NT2/D1 (cell line): ENCODE measurements at regions not wholly inside any gene's neighbourhood (a gene's known extent, or its start where the extent isn't known, plus 50 kb on each side); places are given as distances from the start of the nearest gene placed in this dataset.

Experiments used
- DNase-seq: peaks from one replicate; pipeline ENCODE4 v3.0.0-alpha.2; 2011; ENCODE audit warnings: low read depth, low spot score
- H3K27me3 ChIP-seq: 2 replicates; pipeline ENCODE4 v1.6.0; 2011; ENCODE audit warnings: mild to moderate bottlenecking; ENCODE audit not compliant: insufficient read length, insufficient read depth
- H3K36me3 ChIP-seq: 2 replicates; pipeline ENCODE4 v1.6.1; 2011; ENCODE audit warnings: mild to moderate bottlenecking, low read length, mixed read lengths; ENCODE audit not compliant: insufficient read depth, insufficient read length
- H3K4me1 ChIP-seq: 2 replicates; pipeline ENCODE4 v1.5.1; 2011; ENCODE audit not compliant: insufficient read depth, insufficient read length
- H3K4me3 ChIP-seq: 2 replicates; pipeline ENCODE4 v1.5.1; 2011; ENCODE audit warnings: low read depth; ENCODE audit not compliant: insufficient read length
- H3K9ac ChIP-seq: 2 replicates; pipeline ENCODE4 v1.6.0; 2011; ENCODE audit warnings: low read depth; ENCODE audit not compliant: insufficient read length
- H3K9me3 ChIP-seq: 2 replicates; pipeline ENCODE4 v1.5.1; 2011; ENCODE audit warnings: mild to moderate bottlenecking, low read length; ENCODE audit not compliant: insufficient read depth
- SUZ12 ChIP-seq: IDR thresholded peaks from 2 replicates; pipeline ENCODE4 v1.6.1; 2011; ENCODE audit not compliant: insufficient read length, insufficient read depth; ENCODE audit errors: extremely low read depth
- YY1 ChIP-seq: IDR thresholded peaks from 2 replicates; pipeline ENCODE4 v1.6.1; 2011; ENCODE audit not compliant: insufficient read length, insufficient read depth
- ZNF274 ChIP-seq: IDR thresholded peaks from 2 replicates; pipeline ENCODE4 v1.6.1; 2011; ENCODE audit warnings: mild to moderate bottlenecking, low read depth, low read length

DNA sequence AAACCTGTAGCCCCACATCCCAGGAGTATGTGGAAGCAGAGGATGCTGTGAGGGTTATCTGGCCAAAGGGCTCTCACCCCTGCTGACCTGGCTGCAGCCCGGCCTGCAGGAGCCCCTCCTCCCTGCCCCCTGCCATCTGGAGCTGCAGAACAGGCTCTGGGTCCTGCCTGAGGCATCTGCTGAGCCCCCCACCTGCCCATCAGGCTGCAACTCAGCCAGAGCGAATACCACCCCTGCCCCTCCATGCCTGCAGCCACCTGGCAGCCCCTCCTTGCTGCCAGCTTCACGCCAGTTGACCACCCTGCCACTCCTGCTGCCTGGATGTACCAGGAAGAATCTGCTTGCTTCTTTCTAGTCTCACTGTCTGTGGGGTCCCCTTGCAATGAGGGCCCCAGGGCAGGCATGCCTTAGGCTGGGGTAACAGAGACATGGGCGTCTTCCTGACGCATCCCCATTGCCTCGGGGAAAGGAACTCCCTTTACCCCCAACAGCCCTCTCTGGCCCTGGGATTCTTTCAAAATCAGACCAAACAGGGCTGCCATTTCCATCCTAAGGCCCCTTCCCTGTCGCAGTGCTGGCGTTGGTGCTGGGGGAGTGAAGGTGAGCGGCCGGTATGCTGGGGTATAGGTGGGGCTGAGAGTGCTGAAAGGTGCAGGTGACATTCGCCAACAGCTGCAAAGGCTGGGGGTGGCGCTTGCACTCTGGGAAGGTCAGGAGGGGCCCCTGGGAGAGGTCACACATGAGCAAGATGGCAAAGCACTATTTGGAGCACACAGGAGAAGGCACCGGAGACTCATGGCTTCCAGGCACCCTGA lies 1334.6 kb downstream of the TBC1D22A start:
- no peaks in the 10 kb centered on the region for H3K36me3 ChIP-seq
- no peak overlapping the region for H3K4me3 ChIP-seq
- H3K9ac ChIP-seq: no peak overlapping the region
- peaks cover 4% of the 10 kb centered on the region for H3K4me1 ChIP-seq
- peaks cover 4% of the 10 kb centered on the region; the same call in 1 of the 2 replicates for H3K9me3 ChIP-seq
- no peaks in the 10 kb centered on the region for H3K27me3 ChIP-seq
- no peak for DNase-seq
- TF ChIP-seq SUZ12 (no peak), YY1 (no peak)

DNA sequence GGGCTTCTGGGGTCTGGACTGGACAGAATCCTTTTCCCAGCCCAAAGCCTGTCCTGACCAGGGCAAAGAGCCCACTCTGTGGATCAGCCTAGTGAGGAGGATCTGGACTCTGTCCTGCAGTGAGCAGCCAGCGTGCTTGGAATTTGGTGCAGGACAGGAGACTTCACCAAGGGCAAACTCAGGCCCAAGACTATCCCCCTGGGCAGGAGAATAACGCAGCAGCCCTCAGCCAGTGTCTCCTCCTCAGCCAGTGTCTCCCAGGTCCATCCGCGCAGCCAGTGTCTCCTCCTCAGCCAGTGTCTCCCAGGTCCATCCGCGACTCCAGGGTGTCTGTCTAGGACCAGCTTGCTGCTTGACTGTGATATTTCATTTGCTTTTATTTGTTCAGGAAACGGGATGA lies 1334.0 kb downstream of the TBC1D22A start:
- Histone ChIP-seq H3K27me3 (no peaks in the 10 kb centered on the region), H3K36me3 (no peaks in the 10 kb centered on the region), H3K4me1 (peaks cover 4% of the 10 kb centered on the region), H3K4me3 (no peak overlapping the region), H3K9ac (no peak overlapping the region), H3K9me3 (no peaks in the 10 kb centered on the region)
- no peak for DNase-seq
- no peak for TF ChIP-seq YY1
- TF ChIP-seq ZNF274: no peak
- TF ChIP-seq SUZ12: no peak

DNA sequence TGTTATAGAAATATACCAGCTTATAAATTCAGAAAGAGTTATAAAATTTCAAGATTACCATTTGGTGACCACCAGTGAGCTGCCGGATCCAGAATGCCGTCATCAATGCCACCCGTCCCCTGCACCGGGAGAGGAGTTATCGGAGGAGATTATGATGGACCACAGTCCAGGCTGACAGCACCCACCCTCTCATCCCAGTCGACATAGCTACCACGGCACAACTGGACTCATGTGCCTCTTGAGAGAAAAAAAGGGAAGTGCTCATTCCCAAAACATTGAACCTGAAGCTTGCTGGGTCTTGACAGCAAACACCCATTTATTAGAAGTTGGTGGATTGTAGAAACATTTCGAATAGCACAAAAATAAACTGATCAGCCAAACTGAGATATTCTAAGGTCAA lies 1331.5 kb downstream of the TBC1D22A start:
- Histone ChIP-seq H3K27me3 (no peaks in the 10 kb centered on the region), H3K9ac (no peak overlapping the region), H3K4me1 (peaks cover 4% of the 10 kb centered on the region), H3K9me3 (no peaks in the 10 kb centered on the region), H3K36me3 (no peaks in the 10 kb centered on the region), H3K4me3 (no peak overlapping the region)
- TF ChIP-seq ZNF274 (no peak), SUZ12 (no peak), YY1 (no peak)
- DNase-seq: no peak

DNA sequence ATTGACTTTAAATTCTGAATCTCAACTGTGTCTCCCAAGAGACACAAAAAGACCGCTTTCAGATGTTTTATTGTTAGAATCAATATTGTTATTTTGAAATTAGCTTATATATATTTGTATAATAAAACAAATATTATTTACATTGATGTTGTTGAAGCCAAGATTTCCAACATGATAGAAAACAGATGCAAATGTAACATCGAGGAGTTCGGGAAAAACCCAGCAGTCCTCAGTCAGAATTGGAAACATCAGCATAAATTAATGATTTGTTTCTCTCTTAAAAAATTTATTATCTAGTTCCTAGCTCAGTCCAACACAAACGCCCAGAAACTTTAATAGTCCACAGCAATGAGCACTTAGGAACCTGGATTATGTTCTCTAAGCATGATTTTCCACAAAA lies 1330.4 kb downstream of the TBC1D22A start:
- peaks cover 4% of the 10 kb centered on the region for H3K4me1 ChIP-seq
- H3K9ac ChIP-seq: no peak overlapping the region
- TF ChIP-seq SUZ12: no peak
- TF ChIP-seq ZNF274: no peak
- no peak for TF ChIP-seq YY1
- H3K9me3 ChIP-seq: no peaks in the 10 kb centered on the region
- H3K4me3 ChIP-seq: no peak overlapping the region
- H3K27me3 ChIP-seq: no peaks in the 10 kb centered on the region
- no peak for DNase-seq
- H3K36me3 ChIP-seq: no peaks in the 10 kb centered on the region

DNA sequence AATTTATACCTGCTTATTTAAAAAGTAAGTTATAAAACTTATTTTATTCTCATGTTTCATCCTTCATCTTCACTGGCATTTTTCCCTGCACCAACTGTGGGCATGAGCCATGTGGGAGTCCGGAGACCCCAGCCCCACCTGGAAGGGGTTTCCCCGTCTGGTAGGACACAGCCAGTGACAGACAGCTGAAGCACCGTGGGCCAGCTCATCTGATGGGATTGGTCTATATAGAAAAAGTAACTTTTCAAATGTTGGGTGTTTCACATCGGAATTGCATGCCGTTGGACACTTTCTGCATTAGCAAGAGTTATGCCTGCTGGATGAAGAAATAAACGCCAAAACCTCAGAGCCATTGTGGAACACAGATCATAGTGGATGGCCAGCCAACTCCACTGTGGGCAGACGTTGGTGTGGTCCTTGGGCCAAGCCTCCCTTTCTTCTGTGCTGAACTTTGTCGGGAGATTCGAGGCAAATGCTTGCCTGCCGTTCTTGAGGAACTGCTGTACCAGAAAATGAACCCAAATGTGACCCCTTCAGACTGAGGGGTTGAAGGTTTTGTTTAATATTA lies 1329.3 kb downstream of the TBC1D22A start:
- no peak overlapping the region for H3K9ac ChIP-seq
- no peak overlapping the region for H3K4me3 ChIP-seq
- no peaks in the 10 kb centered on the region for H3K9me3 ChIP-seq
- TF ChIP-seq ZNF274 (no peak), YY1 (no peak), SUZ12 (no peak)
- no peaks in the 10 kb centered on the region for H3K4me1 ChIP-seq
- H3K36me3 ChIP-seq: no peaks in the 10 kb centered on the region
- DNase-seq: no peak
- H3K27me3 ChIP-seq: no peaks in the 10 kb centered on the region

DNA sequence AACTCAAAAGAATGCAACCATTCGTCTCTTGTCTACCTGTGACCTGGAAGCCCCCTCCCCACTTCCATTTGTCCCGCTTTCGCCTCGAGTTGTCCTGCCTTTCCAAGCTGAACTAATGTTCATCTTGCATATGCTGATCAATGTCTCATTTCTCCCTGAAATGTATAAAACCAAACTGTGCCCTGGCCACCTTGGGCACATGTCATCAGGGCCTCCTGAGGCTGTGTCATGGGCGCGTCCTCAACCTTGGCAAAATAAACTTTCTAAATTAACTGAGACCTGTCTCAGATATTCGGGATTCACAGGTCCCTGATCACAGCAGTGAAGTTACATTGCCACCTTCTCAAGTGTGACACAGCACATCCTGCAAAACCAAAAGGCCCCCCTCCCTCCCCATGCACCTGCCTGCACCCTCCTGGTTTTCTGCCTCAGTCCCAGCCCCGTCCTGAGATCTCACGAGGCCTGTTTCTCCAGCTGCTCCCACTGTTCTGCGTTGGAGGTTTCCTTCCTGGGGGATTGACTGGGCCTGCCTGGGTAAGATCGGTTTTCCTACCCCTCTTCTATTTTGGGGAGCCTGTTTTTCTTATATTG lies 1328.7 kb downstream of the TBC1D22A start:
- H3K9ac ChIP-seq: no peak overlapping the region
- no peak for TF ChIP-seq SUZ12
- no peak for TF ChIP-seq ZNF274
- no peak for TF ChIP-seq YY1
- H3K4me3 ChIP-seq: no peak overlapping the region
- H3K4me1 ChIP-seq: no peaks in the 10 kb centered on the region
- no peaks in the 10 kb centered on the region for H3K9me3 ChIP-seq
- H3K36me3 ChIP-seq: no peaks in the 10 kb centered on the region
- H3K27me3 ChIP-seq: no peaks in the 10 kb centered on the region
- no peak for DNase-seq

DNA sequence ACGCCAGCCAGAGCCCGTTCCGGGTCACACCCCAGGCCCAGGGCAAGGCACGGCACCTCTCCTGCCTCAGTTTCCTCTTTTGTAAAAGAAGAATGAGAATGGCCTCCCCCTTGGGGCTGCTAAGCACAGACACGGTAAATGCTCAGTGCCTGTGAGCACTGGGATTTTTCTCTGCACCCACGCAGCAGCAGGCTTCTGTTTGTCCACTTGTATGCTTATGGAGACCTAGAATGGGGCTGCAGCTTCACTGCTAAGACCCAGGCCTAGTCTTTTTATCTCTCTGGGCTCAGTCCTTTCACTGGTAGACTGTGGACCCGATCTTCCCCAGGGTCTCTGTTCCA lies 1327.9 kb downstream of the TBC1D22A start:
- H3K4me3 ChIP-seq: no peak overlapping the region
- no peak for DNase-seq
- TF ChIP-seq ZNF274 (no peak), YY1 (no peak), SUZ12 (no peak)
- H3K4me1 ChIP-seq: no peaks in the 10 kb centered on the region
- no peak overlapping the region for H3K9ac ChIP-seq
- H3K9me3 ChIP-seq: no peaks in the 10 kb centered on the region
- H3K27me3 ChIP-seq: no peaks in the 10 kb centered on the region
- H3K36me3 ChIP-seq: no peaks in the 10 kb centered on the region
